HCT116 (cell line): ENCODE measurements at regions not wholly inside any gene's neighbourhood (a gene's known extent, or its start where the extent isn't known, plus 50 kb on each side); places are given as distances from the start of the nearest gene placed in this dataset.

Source experiments
- ATAC-seq: fragments of 200-7000 bp; cut with Tn5 transposase; 2 replicates; pipeline ENCODE4 v1.9.1; 2020; ENCODE audit warnings: mild to moderate bottlenecking, moderate library complexity
- BruUV-seq: library from RNA; stranded (reverse); fragments of 400-500 nt; replicated peaks from 2 replicates; lab custom pipeline; 2021; lab: Mats Ljungman, UMichigan
- CTCF ChIA-PET: fragments of 300-600 bp; sonication (Branson Sonifier 250); formaldehyde crosslinking; loops from one replicate; lab custom pipeline; 2021; ENCODE audit warnings: antibody characterized with exemption; lab: Charles Lee
- POLR2A ChIA-PET: fragments of 300-600, 350-600 bp; sonication (Branson Sonifier 250); formaldehyde crosslinking; loops from one replicate; lab custom pipeline; 2021; ENCODE audit warnings: antibody characterized with exemption; lab: Charles Lee
- RAD21 ChIA-PET, 2 experiments: fragments of 300-600 bp; sonication (Branson Sonifier 250); formaldehyde crosslinking; loops; one replicate each; lab custom pipeline; 2023; ENCODE audit warnings: low total read pairs in 2 of 2; ENCODE audit not compliant: uncharacterized antibody in 2 of 2, unreplicated experiment in 2 of 2, low non-redundant PET in 1 of 2; lab: Charles Lee
- DNase-seq: peaks from one replicate; pipeline ENCODE4 v3.0.0-alpha.2; 2010; ENCODE audit warnings: low read depth, low spot score
- H2AFZ ChIP-seq: fragments of 200-600 bp; shearing (Covaris generic), sonication (generic); 2 replicates; pipeline ENCODE4 v1.6.1; 2017; ENCODE audit warnings: low read depth, mixed run types, mixed read lengths, antibody characterized with exemption, low read length; ENCODE audit not compliant: poor library complexity, severe bottlenecking
- H3K27ac ChIP-seq: 2 replicates; pipeline ENCODE4 v1.5.1; 2012; ENCODE audit warnings: low read depth, low read length
- H3K27me3 ChIP-seq: fragments of 200-600 bp; sonication (generic); 2 replicates; pipeline ENCODE4 v1.6.1; 2016; ENCODE audit warnings: mixed run types, low read length, mixed read lengths; ENCODE audit not compliant: insufficient read depth
- H3K36me3 ChIP-seq, 2 experiments: fragments of 200-500 bp in 1 of 2; fragments of 200-600 bp in 1 of 2; sonication (Bioruptor generic) in 1 of 2; sonication (generic) in 1 of 2; 2 replicates each; pipeline versions ENCODE4 v1.5.1 to v1.6.1; 2014 to 2016; ENCODE audit warnings: low read length in 2 of 2, inconsistent platforms in 1 of 2, mixed read lengths in 1 of 2, mixed run types in 1 of 2; ENCODE audit not compliant: insufficient read depth in 2 of 2, control insufficient read depth in 1 of 2
- H3K4me1 ChIP-seq, 2 experiments: fragments of 200-600 bp in 1 of 2; sonication (generic) in 1 of 2; 2 replicates each; pipeline versions ENCODE4 v1.5.1 to v1.6.1; 2012 to 2017; ENCODE audit warnings: low read length in 2 of 2, inconsistent platforms in 1 of 2, mild to moderate bottlenecking in 1 of 2, mixed read lengths in 1 of 2, mixed run types in 1 of 2, moderate library complexity in 1 of 2; ENCODE audit not compliant: insufficient read depth in 2 of 2, control insufficient read depth in 1 of 2
- H3K4me2 ChIP-seq: fragments of 200-600 bp; sonication (generic); 2 replicates; pipeline ENCODE4 v1.6.1; 2017; ENCODE audit warnings: mixed run types, low read length, mixed read lengths
- H3K4me3 ChIP-seq, 2 experiments: fragments of 200-600 bp in 1 of 2; sonication (generic) in 1 of 2; replicated peaks in 1 of 2; 2 replicates each; pipeline ENCODE4 v1.5.1; 2011 to 2016; ENCODE audit warnings: low read length in 2 of 2, control low read depth in 1 of 2, low read depth in 1 of 2, mild to moderate bottlenecking in 1 of 2, mixed read lengths in 1 of 2, mixed run types in 1 of 2
- H3K79me2 ChIP-seq: fragments of 200-600 bp; sonication (generic); 2 replicates; pipeline ENCODE4 v1.6.1; 2017; ENCODE audit warnings: mild to moderate bottlenecking, mixed run types, low read length, moderate library complexity, mixed read lengths; ENCODE audit not compliant: insufficient read depth
- H3K9ac ChIP-seq: fragments of 200-600 bp; sonication (generic); 2 replicates; pipeline ENCODE4 v1.6.1; 2016; ENCODE audit warnings: low read length, mixed read lengths
- H3K9me2 ChIP-seq: fragments of 200-600 bp; sonication (generic), shearing (Covaris generic); 2 replicates; pipeline ENCODE4 v1.6.1; 2017; ENCODE audit warnings: mixed run types, mild to moderate bottlenecking, moderate library complexity; ENCODE audit not compliant: insufficient read depth
- H3K9me3 ChIP-seq, 2 experiments: fragments of 200-500 bp in 1 of 2; fragments of 200-600 bp in 1 of 2; sonication (Bioruptor generic) in 1 of 2; sonication (generic) in 1 of 2; 2 replicates each; pipeline ENCODE4 v1.6.1; 2014 to 2017; ENCODE audit warnings: low read length in 2 of 2, mixed read lengths in 2 of 2, inconsistent platforms in 1 of 2, low read depth in 1 of 2, mild to moderate bottlenecking in 1 of 2, mixed run types in 1 of 2, moderate library complexity in 1 of 2; ENCODE audit not compliant: control insufficient read depth in 1 of 2, insufficient read depth in 1 of 2
- H4K20me1 ChIP-seq: fragments of 200-600 bp; sonication (generic), shearing (Covaris generic); 2 replicates; pipeline ENCODE4 v1.6.1; 2017; ENCODE audit warnings: mixed run types, mild to moderate bottlenecking, moderate library complexity; ENCODE audit not compliant: insufficient read depth
- CBX3 ChIP-seq: IDR thresholded peaks from 2 replicates; pipeline ENCODE4 v1.6.1; 2012; ENCODE audit warnings: low read depth
- CEBPB ChIP-seq: IDR thresholded peaks from 2 replicates; pipeline ENCODE4 v1.6.1; 2012; ENCODE audit warnings: low read depth
- EGR1 ChIP-seq: IDR thresholded peaks from 2 replicates; pipeline ENCODE4 v1.6.1; 2012; ENCODE audit warnings: low read depth
- ELF1 ChIP-seq: IDR thresholded peaks from 2 replicates; pipeline ENCODE4 v1.6.1; 2012; ENCODE audit warnings: low read depth, borderline replicate concordance
- EZH2 ChIP-seq: fragments of 200-600 bp; sonication (generic); IDR thresholded peaks from 2 replicates; pipeline ENCODE4 v1.6.1; 2017; ENCODE audit warnings: antibody characterized with exemption, mixed run types
- EZH2phosphoT487 ChIP-seq: fragments of 200-600 bp; IDR thresholded peaks from 2 replicates; pipeline ENCODE4 v1.6.1; 2018; ENCODE audit warnings: antibody characterized with exemption, borderline replicate concordance
- FOSL1 ChIP-seq: IDR thresholded peaks from 2 replicates; pipeline ENCODE4 v1.6.1; 2012; ENCODE audit warnings: low read depth
- JUND ChIP-seq: IDR thresholded peaks from 2 replicates; pipeline ENCODE4 v1.6.1; 2012
- POLR2A ChIP-seq: IDR thresholded peaks from 2 replicates; pipeline ENCODE4 v1.7.0; 2011; ENCODE audit warnings: borderline replicate concordance; ENCODE audit not compliant: insufficient read depth, insufficient read length; ENCODE audit errors: extremely low read depth
- RAD21 ChIP-seq: IDR thresholded peaks from 2 replicates; pipeline ENCODE4 v1.6.1; 2012; ENCODE audit warnings: low read depth, mild to moderate bottlenecking
- REST ChIP-seq: IDR thresholded peaks from 2 replicates; pipeline ENCODE4 v1.6.1; 2012; ENCODE audit warnings: low read depth
- TCF7L2 ChIP-seq: IDR thresholded peaks from 2 replicates; pipeline ENCODE4 v1.7.0; 2011; ENCODE audit warnings: borderline replicate concordance, inconsistent platforms; ENCODE audit not compliant: insufficient read depth, insufficient read length; ENCODE audit errors: extremely low read depth
- YY1 ChIP-seq: IDR thresholded peaks from 2 replicates; pipeline ENCODE4 v1.6.1; 2011; ENCODE audit warnings: low read length, low read depth, moderate library complexity, mild to moderate bottlenecking; ENCODE audit not compliant: insufficient replicate concordance; ENCODE audit errors: extremely low read depth
- ZFX ChIP-seq: fragments of 450-650 bp; IDR thresholded peaks from 2 replicates; pipeline ENCODE4 v1.6.1; 2017
- intact Hi-C: fragments of 100-400 bp; cut with micrococcal nuclease; formaldehyde crosslinking; loops from 2 replicates; pipeline ENCODE4 v1.10.0; 2022
- TF ChIP-seq, protein P1 (sequence below), 3 experiments: fragments of 200-600 bp in 1 of 3; sonication (generic) in 1 of 3; IDR thresholded peaks in 2 of 3; conservative IDR thresholded peaks in 1 of 3; 2 replicates each; pipeline ENCODE4 v1.5.1; 2012 to 2017; ENCODE audit warnings: low read depth in 2 of 3, low read length in 2 of 3, antibody characterized with exemption in 1 of 3, borderline replicate concordance in 1 of 3, control low read depth in 1 of 3, mild to moderate bottlenecking in 1 of 3, mixed read lengths in 1 of 3, mixed run types in 1 of 3, moderate library complexity in 1 of 3; ENCODE audit not compliant: insufficient read depth in 1 of 3
- TF ChIP-seq, protein P2 (sequence below): IDR thresholded peaks from 2 replicates; pipeline ENCODE4 v1.6.1; 2012

DNA sequence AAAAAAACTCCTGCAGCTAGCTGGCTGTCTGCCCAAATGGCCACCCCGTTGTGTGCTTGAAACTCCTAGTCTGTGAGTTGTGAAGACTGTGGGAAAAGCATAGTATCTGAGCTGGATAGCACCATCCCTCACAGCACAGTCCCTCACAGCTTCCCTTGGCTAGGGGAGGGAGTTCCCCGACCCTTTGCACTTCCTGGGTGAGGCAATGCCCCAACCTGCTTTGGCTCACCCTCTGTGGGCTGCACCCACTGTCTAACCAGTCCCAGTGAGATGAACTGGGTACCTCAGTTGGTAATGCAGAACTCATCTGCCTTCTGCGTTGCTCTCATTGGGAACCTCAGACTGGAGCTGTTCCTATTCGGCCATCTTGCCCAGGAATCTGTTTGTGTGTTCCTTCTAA lies 260.6 kb upstream of the STXBP5 start:
- POLR2A ChIA-PET: no interaction called here
- H3K36me3 ChIP-seq: no peaks in the 10 kb centered on the region
- intact Hi-C loops: no loop called here
- no peak overlapping the region for H3K27ac ChIP-seq
- BruUV-seq: no TSS peak
- RAD21 ChIA-PET: no interaction called here
- H3K4me1 ChIP-seq: no peaks in the 10 kb centered on the region
- DNase-seq: no peak
- H3K79me2 ChIP-seq: no peaks in the 10 kb centered on the region
- no peaks in the 10 kb centered on the region for H3K9me3 ChIP-seq
- H4K20me1 ChIP-seq: no peaks in the 10 kb centered on the region
- no peak for TF ChIP-seq EZH2
- TF ChIP-seq CBX3: no peak
- TF ChIP-seq YY1: no peak
- CTCF ChIA-PET: no interaction called here
- no peak overlapping the region for H2AFZ ChIP-seq
- no peak overlapping the region for H3K9ac ChIP-seq
- H3K27me3 ChIP-seq: no peaks in the 10 kb centered on the region
- no peak overlapping the region for H3K4me3 ChIP-seq
- ATAC-seq: no peak
- H3K9me2 ChIP-seq: no peaks in the 10 kb centered on the region
- no peak overlapping the region for H3K4me2 ChIP-seq

- H2AFZ ChIP-seq: no peak overlapping the region
- DNase-seq (no peak), ATAC-seq (no peak)
- ChIA-PET RAD21 (no interaction called here), CTCF (no interaction called here), POLR2A (no interaction called here)
- H3K4me3 ChIP-seq: no peak overlapping the region
- intact Hi-C loops: no loop called here
- H3K27ac ChIP-seq: no peak overlapping the region
- H3K9ac ChIP-seq: no peak overlapping the region
- H3K36me3 ChIP-seq: no peaks in the 10 kb centered on the region
- no peaks in the 10 kb centered on the region for H3K27me3 ChIP-seq
- H3K9me2 ChIP-seq: no peaks in the 10 kb centered on the region
- no TSS peak for BruUV-seq
- no peak overlapping the region for H3K4me2 ChIP-seq
- no peaks in the 10 kb centered on the region for H4K20me1 ChIP-seq
- H3K79me2 ChIP-seq: no peaks in the 10 kb centered on the region
- no peaks in the 10 kb centered on the region for H3K4me1 ChIP-seq
- H3K9me3 ChIP-seq: no peaks in the 10 kb centered on the region
- TF ChIP-seq, protein P1, sequence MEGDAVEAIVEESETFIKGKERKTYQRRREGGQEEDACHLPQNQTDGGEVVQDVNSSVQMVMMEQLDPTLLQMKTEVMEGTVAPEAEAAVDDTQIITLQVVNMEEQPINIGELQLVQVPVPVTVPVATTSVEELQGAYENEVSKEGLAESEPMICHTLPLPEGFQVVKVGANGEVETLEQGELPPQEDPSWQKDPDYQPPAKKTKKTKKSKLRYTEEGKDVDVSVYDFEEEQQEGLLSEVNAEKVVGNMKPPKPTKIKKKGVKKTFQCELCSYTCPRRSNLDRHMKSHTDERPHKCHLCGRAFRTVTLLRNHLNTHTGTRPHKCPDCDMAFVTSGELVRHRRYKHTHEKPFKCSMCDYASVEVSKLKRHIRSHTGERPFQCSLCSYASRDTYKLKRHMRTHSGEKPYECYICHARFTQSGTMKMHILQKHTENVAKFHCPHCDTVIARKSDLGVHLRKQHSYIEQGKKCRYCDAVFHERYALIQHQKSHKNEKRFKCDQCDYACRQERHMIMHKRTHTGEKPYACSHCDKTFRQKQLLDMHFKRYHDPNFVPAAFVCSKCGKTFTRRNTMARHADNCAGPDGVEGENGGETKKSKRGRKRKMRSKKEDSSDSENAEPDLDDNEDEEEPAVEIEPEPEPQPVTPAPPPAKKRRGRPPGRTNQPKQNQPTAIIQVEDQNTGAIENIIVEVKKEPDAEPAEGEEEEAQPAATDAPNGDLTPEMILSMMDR (IDR thresholded peaks at IDR 0.05 in 2 of 3, conservative IDR thresholded peaks at IDR 0.05 in 1 of 3; ENCODE audit: borderline replicate concordance in 1 of 3, insufficient read depth in 1 of 3, low read depth in 2 of 3, low read length in 2 of 3): no peak
- TF ChIP-seq YY1 (no peak), EZH2 (no peak), REST (no peak), EZH2phosphoT487 (no peak), CEBPB (no peak), POLR2A (no peak), CBX3 (no peak), JUND (no peak), ELF1 (no peak), EGR1 (no peak), ZFX (no peak), RAD21 (no peak), FOSL1 (no peak), TCF7L2 (no peak)
- TF ChIP-seq, protein P2, sequence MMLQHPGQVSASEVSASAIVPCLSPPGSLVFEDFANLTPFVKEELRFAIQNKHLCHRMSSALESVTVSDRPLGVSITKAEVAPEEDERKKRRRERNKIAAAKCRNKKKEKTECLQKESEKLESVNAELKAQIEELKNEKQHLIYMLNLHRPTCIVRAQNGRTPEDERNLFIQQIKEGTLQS: no peak
Observed at GRCh38 chr6:146944077-146944476, 260.1 kb upstream of the STXBP5 start.
